Activated CD4-positive, alpha-beta memory T cell treated with anti-CD3 and anti-CD28 coated beads, Interleukin-2, amount 10 ng/mL, durations not matched to agents 7 days and 5 days (primary cell): ENCODE measurements at regions not wholly inside any gene's neighbourhood (a gene's known extent, or its start where the extent isn't known, plus 50 kb on each side); places are given as distances from the start of the nearest gene placed in this dataset.

Source experiments
- CTCF ChIA-PET: fragments of 350-600 bp; sonication (Branson Sonifier 250); formaldehyde crosslinking; loops from one replicate; lab custom pipeline; 2021; ENCODE audit warnings: antibody characterized with exemption, inconsistent platforms; lab: Charles Lee
- POLR2A ChIA-PET: fragments of 350-600 bp; sonication (Branson Sonifier 250); formaldehyde crosslinking; loops from one replicate; lab custom pipeline; 2021; ENCODE audit warnings: antibody characterized with exemption; lab: Charles Lee
- DNase-seq: peaks from one replicate; pipeline ENCODE4 v3.0.0-alpha.2; 2020
- H3K27ac Mint-ChIP-seq: one replicate; pipeline ENCODE4 v1.8.0; 2021; ENCODE audit warnings: mild to moderate bottlenecking, mixed read lengths
- H3K27me3 Mint-ChIP-seq: one replicate; pipeline ENCODE4 v1.8.0; 2021; ENCODE audit warnings: mixed read lengths
- H3K36me3 Mint-ChIP-seq: one replicate; pipeline ENCODE4 v1.8.0; 2021; ENCODE audit warnings: low read depth, mixed read lengths
- H3K4me1 Mint-ChIP-seq: one replicate; pipeline ENCODE4 v1.8.0; 2021; ENCODE audit warnings: mixed read lengths
- H3K4me3 Mint-ChIP-seq: one replicate; pipeline ENCODE4 v1.8.0; 2021; ENCODE audit warnings: mild to moderate bottlenecking, mixed read lengths
- H3K9me3 Mint-ChIP-seq: one replicate; pipeline ENCODE4 v1.8.0; 2021; ENCODE audit warnings: mixed read lengths

- no peaks in the 10 kb centered on the region for H3K27me3 Mint-ChIP-seq
- POLR2A ChIA-PET = no interaction called here
Measured at GRCh38 chrY:19303136-19303535, 441.4 kb downstream of the KDM5D start.

GRCh38 chrY:19290925-19291324 is 453.6 kb downstream of the KDM5D start:
- Mint-ChIP-seq H3K4me1 (no peaks in the 10 kb centered on the region), H3K36me3 (no peaks in the 10 kb centered on the region), H3K9me3 (no peaks in the 10 kb centered on the region), H3K27me3 (no peaks in the 10 kb centered on the region), H3K4me3 (no peak overlapping the region), H3K27ac (no peak overlapping the region)
- ChIA-PET POLR2A (no interaction called here), CTCF (no interaction called here)
- no peak for DNase-seq

More at GRCh38 chrY:19303136-19303535, 441.4 kb downstream of the KDM5D start:
- Mint-ChIP-seq H3K4me1 (no peaks in the 10 kb centered on the region), H3K36me3 (no peaks in the 10 kb centered on the region), H3K27ac (no peak overlapping the region), H3K4me3 (no peak overlapping the region), H3K9me3 (no peaks in the 10 kb centered on the region)
- DNase-seq = no peak
- CTCF ChIA-PET = no interaction called here

GRCh38 chrY:19274076-19274475 is 470.4 kb downstream of the KDM5D start:
- Mint-ChIP-seq H3K27me3 (no peaks in the 10 kb centered on the region), H3K27ac (no peak overlapping the region), H3K9me3 (no peaks in the 10 kb centered on the region), H3K36me3 (no peaks in the 10 kb centered on the region), H3K4me1 (no peaks in the 10 kb centered on the region), H3K4me3 (no peak overlapping the region)
- ChIA-PET CTCF (no interaction called here), POLR2A (no interaction called here)
- no peak for DNase-seq

- ChIA-PET POLR2A (no interaction called here), CTCF (no interaction called here)
- Mint-ChIP-seq H3K4me1 (no peaks in the 10 kb centered on the region), H3K36me3 (no peaks in the 10 kb centered on the region), H3K27me3 (no peaks in the 10 kb centered on the region), H3K27ac (no peak overlapping the region), H3K9me3 (no peaks in the 10 kb centered on the region), H3K4me3 (no peak overlapping the region)
- no peak for DNase-seq
Measured at GRCh38 chrY:19268331-19268730, 476.2 kb downstream of the KDM5D start.

GRCh38 chrY:19265404-19265803 is 479.1 kb downstream of the KDM5D start:
- H3K9me3 Mint-ChIP-seq = no peaks in the 10 kb centered on the region
- CTCF ChIA-PET = no interaction called here

GRCh38 chrY:19262310-19262709 is 482.2 kb downstream of the KDM5D start:
- no peaks in the 10 kb centered on the region for H3K27me3 Mint-ChIP-seq
- CTCF ChIA-PET = no interaction called here
- H3K27ac Mint-ChIP-seq = no peak overlapping the region
- no peak for DNase-seq
- no peak overlapping the region for H3K4me3 Mint-ChIP-seq
- H3K9me3 Mint-ChIP-seq = no peaks in the 10 kb centered on the region
- POLR2A ChIA-PET = no interaction called here
- no peaks in the 10 kb centered on the region for H3K4me1 Mint-ChIP-seq
- H3K36me3 Mint-ChIP-seq = no peaks in the 10 kb centered on the region

More at GRCh38 chrY:19265404-19265803, 479.1 kb downstream of the KDM5D start:
- H3K27me3 Mint-ChIP-seq = no peaks in the 10 kb centered on the region
- DNase-seq = no peak
- POLR2A ChIA-PET = no interaction called here
- H3K27ac Mint-ChIP-seq = no peak overlapping the region
- no peak overlapping the region for H3K4me3 Mint-ChIP-seq
- no peaks in the 10 kb centered on the region for H3K4me1 Mint-ChIP-seq
- H3K36me3 Mint-ChIP-seq = no peaks in the 10 kb centered on the region

GRCh38 chrY:19232276-19232994 is 458.9 kb upstream of the HSFY2 start:
- CTCF ChIA-PET = no interaction called here

GRCh38 chrY:19220784-19221183 is 447.2 kb upstream of the HSFY2 start:
- H3K36me3 Mint-ChIP-seq = no peaks in the 10 kb centered on the region
- DNase-seq = no peak
- POLR2A ChIA-PET = no interaction called here
- no peak overlapping the region for H3K4me3 Mint-ChIP-seq
- CTCF ChIA-PET = no interaction called here
- H3K9me3 Mint-ChIP-seq = no peaks in the 10 kb centered on the region
- no peaks in the 10 kb centered on the region for H3K4me1 Mint-ChIP-seq
- H3K27ac Mint-ChIP-seq = no peak overlapping the region
- no peaks in the 10 kb centered on the region for H3K27me3 Mint-ChIP-seq

More at GRCh38 chrY:19232276-19232994, 458.9 kb upstream of the HSFY2 start:
- Mint-ChIP-seq H3K4me3 (no peak overlapping the region), H3K27me3 (no peaks in the 10 kb centered on the region), H3K4me1 (peaks cover 3% of the 10 kb centered on the region), H3K9me3 (no peaks in the 10 kb centered on the region), H3K36me3 (no peaks in the 10 kb centered on the region), H3K27ac (no peak overlapping the region)
- peak; percentile 17 for DNase-seq
- POLR2A ChIA-PET = no interaction called here

- POLR2A ChIA-PET = no interaction called here
- Mint-ChIP-seq H3K4me1 (no peaks in the 10 kb centered on the region), H3K4me3 (no peak overlapping the region), H3K9me3 (no peaks in the 10 kb centered on the region), H3K27me3 (no peaks in the 10 kb centered on the region), H3K36me3 (no peaks in the 10 kb centered on the region), H3K27ac (no peak overlapping the region)
- CTCF ChIA-PET = no interaction called here
- no peak for DNase-seq
Measured at GRCh38 chrY:19208915-19209314, 435.4 kb upstream of the HSFY2 start.

- Mint-ChIP-seq H3K4me1 (no peaks in the 10 kb centered on the region), H3K36me3 (no peaks in the 10 kb centered on the region), H3K9me3 (no peaks in the 10 kb centered on the region), H3K27me3 (no peaks in the 10 kb centered on the region), H3K27ac (no peak overlapping the region), H3K4me3 (no peak overlapping the region)
- DNase-seq = no peak
- POLR2A ChIA-PET = no interaction called here
- CTCF ChIA-PET = no interaction called here
Measured at GRCh38 chrY:19207048-19207447, 433.5 kb upstream of the HSFY2 start.

GRCh38 chrY:19180824-19181223 is 407.3 kb upstream of the HSFY2 start:
- Mint-ChIP-seq H3K9me3 (no peaks in the 10 kb centered on the region), H3K27me3 (no peaks in the 10 kb centered on the region), H3K4me1 (no peaks in the 10 kb centered on the region), H3K36me3 (no peaks in the 10 kb centered on the region), H3K4me3 (no peak overlapping the region), H3K27ac (no peak overlapping the region)
- ChIA-PET POLR2A (no interaction called here), CTCF (no interaction called here)
- no peak for DNase-seq

- POLR2A ChIA-PET = no interaction called here
- no peaks in the 10 kb centered on the region for H3K36me3 Mint-ChIP-seq
- no peaks in the 10 kb centered on the region for H3K9me3 Mint-ChIP-seq
Measured at GRCh38 chrY:19168202-19168565, 394.6 kb upstream of the HSFY2 start.

GRCh38 chrY:19167319-19168201 is 394.0 kb upstream of the HSFY2 start:
- DNase-seq = no peak
- no peak overlapping the region for H3K27ac Mint-ChIP-seq
- no peaks in the 10 kb centered on the region for H3K4me1 Mint-ChIP-seq
- ChIA-PET CTCF (no interaction called here), POLR2A (no interaction called here)
- H3K9me3 Mint-ChIP-seq = no peaks in the 10 kb centered on the region
- H3K36me3 Mint-ChIP-seq = no peaks in the 10 kb centered on the region
- no peak overlapping the region for H3K4me3 Mint-ChIP-seq
- H3K27me3 Mint-ChIP-seq = no peaks in the 10 kb centered on the region

More at GRCh38 chrY:19168202-19168565, 394.6 kb upstream of the HSFY2 start:
- Mint-ChIP-seq H3K4me1 (no peaks in the 10 kb centered on the region), H3K27me3 (no peaks in the 10 kb centered on the region), H3K27ac (no peak overlapping the region), H3K4me3 (no peak overlapping the region)
- DNase-seq = no peak
- CTCF ChIA-PET = no interaction called here
